GM12864 (cell line): ENCODE measurements at regions not wholly inside any gene's neighbourhood (a gene's known extent, or its start where the extent isn't known, plus 50 kb on each side); places are given as distances from the start of the nearest gene placed in this dataset.
"Not testable (repeated sequence)": the region's sequence is repeated elsewhere in the genome, so short reads cannot be mapped to it uniquely, and the experiment has no call there.

Experiments
- DNase-seq: peaks from one replicate; pipeline ENCODE4 v3.0.0-alpha.2; 2011; ENCODE audit warnings: low read depth
- H3K4me3 ChIP-seq: 2 replicates; pipeline ENCODE4 v1.5.1; 2011; ENCODE audit warnings: mild to moderate bottlenecking, low read depth, low read length, control low read depth
- TF ChIP-seq, protein P1 (sequence below): IDR thresholded peaks from 2 replicates; pipeline ENCODE4 v1.5.1; 2011; ENCODE audit warnings: low read depth, mild to moderate bottlenecking, moderate library complexity, low read length, control low read depth, inconsistent platforms; ENCODE audit errors: missing control alignments

DNA sequence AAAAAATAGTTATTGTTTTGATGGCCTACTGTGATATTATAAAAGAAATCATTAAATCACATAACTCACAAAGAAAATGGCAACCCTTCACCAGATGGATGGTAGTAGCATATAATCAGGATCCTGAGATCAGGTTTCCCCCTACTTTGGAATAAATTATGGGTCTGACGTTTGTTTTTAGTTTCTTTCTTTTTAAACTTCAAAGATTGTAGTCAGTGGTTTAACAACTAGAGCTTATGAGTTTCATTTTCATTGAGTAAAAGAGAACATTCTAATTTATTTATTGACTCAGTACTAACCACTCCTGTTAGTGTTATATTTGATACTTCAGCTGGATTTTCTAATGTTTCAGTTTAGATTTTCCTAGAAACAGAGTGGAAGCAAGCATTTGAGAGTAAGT, 218.0 kb upstream of the PCSK5 start:
- DNase-seq, result no peak
- H3K4me3 ChIP-seq, result no peak overlapping the region
- TF ChIP-seq, protein P1, sequence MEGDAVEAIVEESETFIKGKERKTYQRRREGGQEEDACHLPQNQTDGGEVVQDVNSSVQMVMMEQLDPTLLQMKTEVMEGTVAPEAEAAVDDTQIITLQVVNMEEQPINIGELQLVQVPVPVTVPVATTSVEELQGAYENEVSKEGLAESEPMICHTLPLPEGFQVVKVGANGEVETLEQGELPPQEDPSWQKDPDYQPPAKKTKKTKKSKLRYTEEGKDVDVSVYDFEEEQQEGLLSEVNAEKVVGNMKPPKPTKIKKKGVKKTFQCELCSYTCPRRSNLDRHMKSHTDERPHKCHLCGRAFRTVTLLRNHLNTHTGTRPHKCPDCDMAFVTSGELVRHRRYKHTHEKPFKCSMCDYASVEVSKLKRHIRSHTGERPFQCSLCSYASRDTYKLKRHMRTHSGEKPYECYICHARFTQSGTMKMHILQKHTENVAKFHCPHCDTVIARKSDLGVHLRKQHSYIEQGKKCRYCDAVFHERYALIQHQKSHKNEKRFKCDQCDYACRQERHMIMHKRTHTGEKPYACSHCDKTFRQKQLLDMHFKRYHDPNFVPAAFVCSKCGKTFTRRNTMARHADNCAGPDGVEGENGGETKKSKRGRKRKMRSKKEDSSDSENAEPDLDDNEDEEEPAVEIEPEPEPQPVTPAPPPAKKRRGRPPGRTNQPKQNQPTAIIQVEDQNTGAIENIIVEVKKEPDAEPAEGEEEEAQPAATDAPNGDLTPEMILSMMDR, result no peak

DNA sequence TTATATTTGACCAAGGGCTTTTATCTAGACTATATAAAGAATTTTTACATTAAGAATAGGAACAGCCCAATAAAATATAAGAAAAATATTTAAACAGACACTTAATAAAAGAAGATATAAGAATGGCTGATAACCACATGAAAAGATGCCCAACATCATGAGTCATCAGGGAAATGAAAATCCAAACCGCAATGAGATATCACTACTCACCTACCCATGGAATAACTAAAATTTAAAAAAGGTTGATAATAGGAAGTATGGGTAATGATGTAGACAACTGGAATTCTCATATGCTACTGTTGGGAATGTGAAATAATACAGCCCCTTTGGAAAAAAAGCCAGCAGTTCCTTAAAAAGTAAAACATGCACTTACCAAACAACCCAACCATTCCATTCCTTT, 206.9 kb upstream of the PCSK5 start:
- TF ChIP-seq, protein P1, result no peak
- DNase-seq, result no peak

DNA sequence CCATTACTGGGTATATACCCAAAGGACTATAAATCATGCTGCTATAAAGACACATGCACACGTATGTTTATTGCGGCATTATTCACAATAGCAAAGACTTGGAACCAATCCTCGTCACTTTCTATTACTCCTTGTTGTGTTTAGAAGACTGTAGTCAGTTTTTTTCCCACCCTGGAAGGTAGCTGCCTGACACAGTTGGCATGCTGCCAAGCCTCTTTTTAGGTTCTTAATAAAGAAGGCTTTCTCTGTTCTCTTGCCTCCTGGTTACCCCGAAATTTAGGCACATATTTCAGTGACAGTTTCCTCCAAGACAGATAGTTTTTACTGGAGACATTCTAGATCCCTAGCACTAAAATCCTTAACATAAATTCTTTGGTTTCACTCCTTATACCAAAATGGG, 205.4 kb upstream of the PCSK5 start:
- TF ChIP-seq, protein P1, result no peak
- H3K4me3 ChIP-seq, result no peak overlapping the region

More for the DNA sequence above, 206.9 kb upstream of the PCSK5 start:
- H3K4me3 ChIP-seq, result no peak overlapping the region

DNA sequence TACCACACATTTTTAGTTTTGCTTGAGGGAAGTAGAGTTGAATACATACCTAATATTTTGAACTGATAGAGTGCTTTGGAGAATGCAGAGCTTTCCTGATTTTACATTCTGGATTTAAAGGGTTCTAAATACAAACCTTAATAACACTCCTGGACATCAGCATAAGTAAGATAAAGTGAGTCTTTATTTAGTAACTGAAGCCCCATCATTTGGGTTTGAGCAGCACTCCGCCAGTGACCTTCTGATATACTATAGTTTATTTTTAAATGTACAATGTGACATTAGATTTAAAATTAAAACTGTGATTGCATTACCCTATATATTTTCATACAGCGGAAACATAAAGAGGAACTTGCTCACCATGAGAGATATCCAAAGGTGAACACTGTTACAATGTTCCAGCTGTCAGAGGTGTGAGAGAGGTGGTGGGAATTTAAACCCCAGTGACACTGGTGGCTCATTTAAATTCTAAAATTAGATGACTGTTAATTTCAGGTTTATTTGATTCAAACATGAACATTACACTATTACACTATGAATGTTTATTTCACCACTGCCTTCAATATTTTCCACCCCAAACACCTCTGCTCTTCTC, 203.0 kb upstream of the PCSK5 start:
- no peak overlapping the region for H3K4me3 ChIP-seq
- no peak for DNase-seq
- TF ChIP-seq, protein P1, result no peak

More for the DNA sequence above, 205.4 kb upstream of the PCSK5 start:
- DNase-seq, result no peak

DNA sequence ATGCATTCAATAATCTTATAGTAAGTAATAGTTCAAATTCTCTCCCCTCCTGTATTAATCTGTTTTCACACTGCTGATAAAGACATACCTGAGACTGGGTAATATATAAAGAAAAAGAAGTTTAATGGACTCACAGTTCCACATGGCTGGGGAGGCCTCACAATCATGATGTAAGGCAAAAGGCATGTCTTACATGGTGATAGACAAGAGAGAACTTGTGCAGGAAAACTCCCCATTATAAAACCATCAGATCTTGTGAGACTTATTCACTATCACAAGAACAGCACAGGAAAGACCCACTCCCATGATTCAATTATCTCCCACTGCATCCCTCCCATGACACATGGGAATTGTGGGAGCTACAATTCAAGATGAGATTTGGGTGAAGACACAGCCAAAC, 199.9 kb upstream of the PCSK5 start:
- not testable (repeated sequence) for H3K4me3 ChIP-seq, DNase-seq

DNA sequence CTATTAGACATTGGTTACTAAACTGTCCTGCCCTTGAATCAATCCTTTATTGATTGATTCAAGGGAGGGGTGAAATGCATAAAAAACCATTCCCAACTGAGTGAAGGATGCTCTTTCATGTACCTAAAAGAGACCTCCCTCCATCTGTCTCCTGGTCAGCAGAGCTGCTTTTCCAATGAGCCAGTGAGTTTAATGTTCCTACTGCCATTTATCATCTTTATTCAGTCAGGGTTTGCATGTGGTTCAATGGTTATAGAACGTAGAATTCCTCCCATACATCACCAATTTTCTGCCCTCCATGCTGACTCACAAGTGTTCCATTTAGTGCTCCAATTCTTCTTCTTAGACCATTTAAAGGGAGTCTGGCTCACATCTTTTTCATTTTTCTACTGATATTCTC, 199.1 kb upstream of the PCSK5 start:
- TF ChIP-seq, protein P1, result no peak
- H3K4me3 ChIP-seq, result no peak overlapping the region

DNA sequence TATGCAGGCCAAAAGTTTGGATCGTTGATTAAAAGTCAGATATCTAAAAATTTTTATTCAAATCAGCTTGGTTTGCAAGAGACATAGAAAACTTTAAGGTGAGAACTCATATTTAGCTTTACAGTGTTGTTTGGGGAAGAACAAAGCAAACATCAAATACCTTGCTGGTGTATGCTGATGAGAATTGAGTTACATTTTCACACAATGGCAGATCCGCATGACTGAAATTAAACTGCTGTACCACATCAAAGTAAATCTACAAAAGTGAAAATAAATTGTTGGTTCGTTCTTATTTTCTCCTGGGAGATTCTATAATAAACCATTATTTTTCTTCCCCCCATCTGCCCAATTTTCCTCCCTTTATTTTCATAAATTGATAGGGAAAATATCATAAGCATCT, 198.2 kb upstream of the PCSK5 start:
- TF ChIP-seq, protein P1, result no peak
- H3K4me3 ChIP-seq, result no peak overlapping the region
- DNase-seq, result no peak

More for the DNA sequence above, 199.1 kb upstream of the PCSK5 start:
- no peak for DNase-seq
